Raji (cell line): ENCODE measurements at regions not wholly inside any gene's neighbourhood (a gene's known extent, or its start where the extent isn't known, plus 50 kb on each side); places are given as distances from the start of the nearest gene placed in this dataset.

Experiments used
- POLR2A ChIP-seq: IDR thresholded peaks from 2 replicates; pipeline ENCODE4 v1.6.1; 2011; ENCODE audit warnings: low read depth, low read length, control low read depth; ENCODE audit not compliant: insufficient read depth

DNA sequence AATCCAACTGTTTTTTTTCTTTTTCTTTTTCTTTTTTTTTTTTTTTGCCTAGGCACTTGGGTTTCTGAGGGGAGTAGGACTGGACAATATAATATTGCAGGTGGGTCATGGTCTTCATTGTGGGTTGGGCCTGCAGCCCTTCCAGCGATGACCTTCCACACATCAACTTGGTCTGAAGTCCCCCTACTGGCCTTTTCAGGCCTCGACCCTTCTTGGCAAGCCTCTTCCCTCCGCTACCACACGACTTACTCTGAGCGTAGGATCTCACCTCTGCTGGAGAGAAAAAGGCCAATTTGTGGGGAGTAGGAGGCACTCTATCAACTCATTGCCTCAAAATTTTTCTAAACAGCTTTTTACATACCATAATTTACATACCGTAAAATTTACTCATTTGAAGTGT is 51.1 kb upstream of the GRIK3 start:
- TF ChIP-seq POLR2A = no peak

- TF ChIP-seq POLR2A = no peak
These were observed 55.4 kb upstream of the GRIK3 start for GRCh38 chr1:37089750-37090149.

- TF ChIP-seq POLR2A = no peak
These were observed 56.4 kb upstream of the GRIK3 start for GRCh38 chr1:37090671-37091070.

GRCh38 chr1:37092937-37093336 is 58.6 kb upstream of the GRIK3 start:
- TF ChIP-seq POLR2A = no peak

- no peak for TF ChIP-seq POLR2A
These were observed 60.0 kb upstream of the GRIK3 start for GRCh38 chr1:37094302-37094701.

DNA sequence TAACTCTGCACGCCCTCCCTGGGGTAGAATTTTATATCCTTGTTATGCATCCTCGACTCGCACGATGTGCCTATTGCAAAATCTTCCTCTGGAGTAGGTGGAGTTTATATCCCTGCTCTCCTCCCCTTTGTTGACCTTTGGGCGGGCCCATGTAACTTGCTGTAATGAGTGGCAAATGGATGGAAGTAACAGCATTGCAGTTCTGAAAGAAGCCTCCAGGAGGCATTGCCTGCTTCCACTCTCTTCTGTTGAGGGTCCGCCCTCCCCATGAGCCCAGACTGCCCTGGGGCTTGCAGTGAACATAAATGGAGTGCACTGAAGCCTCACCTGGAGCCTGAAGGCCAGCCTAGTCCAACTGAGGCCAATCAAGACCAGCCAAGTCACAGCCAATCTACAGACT is 62.2 kb upstream of the GRIK3 start:
- no peak for TF ChIP-seq POLR2A

- TF ChIP-seq POLR2A = no peak
These were observed 63.4 kb upstream of the GRIK3 start for GRCh38 chr1:37097731-37098130.

GRCh38 chr1:37098237-37098636 is 63.9 kb upstream of the GRIK3 start:
- TF ChIP-seq POLR2A = no peak

DNA sequence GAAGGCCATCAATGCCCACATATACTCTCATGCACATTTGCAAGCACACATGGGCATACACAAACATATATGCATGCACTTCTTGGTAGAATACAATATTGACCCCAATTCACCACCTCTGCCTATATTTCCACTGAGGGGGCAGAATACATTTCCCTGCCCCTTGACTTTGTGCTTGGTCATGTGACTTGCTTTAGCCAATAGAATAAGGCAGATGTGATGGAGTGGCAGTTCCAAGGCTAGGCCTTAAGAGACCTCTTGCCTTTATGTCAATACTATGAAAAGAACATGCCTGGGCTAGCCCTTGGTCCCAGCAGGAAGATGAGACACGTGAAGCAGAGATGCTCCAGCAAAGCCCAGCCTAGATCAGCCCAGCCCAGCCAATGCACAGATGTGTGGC is 66.0 kb upstream of the GRIK3 start:
- no peak for TF ChIP-seq POLR2A

- TF ChIP-seq POLR2A = no peak
These were observed 68.5 kb upstream of the GRIK3 start for GRCh38 chr1:37102656-37103382.

DNA sequence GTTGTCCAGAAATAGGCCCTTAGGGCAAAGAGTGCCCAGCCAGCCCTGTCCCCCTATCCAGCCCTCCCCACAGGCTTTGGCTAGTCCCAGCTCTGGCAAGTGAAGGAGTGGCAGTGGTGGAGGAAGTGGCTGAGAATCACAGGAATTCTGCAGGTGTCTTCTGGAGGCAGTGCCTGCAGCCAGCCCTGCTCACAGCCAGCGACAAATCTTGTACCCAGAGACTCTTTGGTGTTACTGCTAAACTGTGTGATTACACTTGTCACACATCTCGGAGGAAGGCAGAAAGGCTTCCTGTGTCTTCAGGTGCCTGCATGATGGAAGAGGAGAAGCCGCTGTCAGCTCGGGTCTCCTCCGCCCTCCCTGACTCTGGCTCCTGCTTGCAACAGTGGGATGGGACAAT is 71.6 kb upstream of the GRIK3 start:
- no peak for TF ChIP-seq POLR2A

- no peak for TF ChIP-seq POLR2A
These were observed 73.0 kb upstream of the GRIK3 start for GRCh38 chr1:37107153-37107907.

GRCh38 chr1:37108596-37109188 is 74.4 kb upstream of the GRIK3 start:
- no peak for TF ChIP-seq POLR2A

DNA sequence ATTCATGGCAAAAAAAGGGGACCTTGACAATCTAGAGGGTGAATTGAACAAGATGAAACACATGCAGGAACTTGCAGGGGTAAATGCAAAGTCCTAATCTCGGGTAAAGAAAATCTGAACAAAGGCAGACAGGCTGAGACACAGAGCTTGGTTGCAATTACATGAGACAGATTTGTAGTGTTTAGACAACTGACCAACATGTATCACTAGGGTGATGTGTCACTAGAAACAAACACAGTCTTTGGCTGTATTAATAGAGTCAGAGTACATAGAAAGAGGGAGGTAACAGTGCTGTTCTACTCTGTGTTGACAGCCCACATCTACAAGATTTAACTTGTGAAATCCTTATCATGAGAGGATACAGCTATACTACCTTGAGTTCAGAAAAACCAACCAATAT is 78.1 kb upstream of the GRIK3 start:
- no peak for TF ChIP-seq POLR2A

GRCh38 chr1:37113285-37113997 is 79.1 kb upstream of the GRIK3 start:
- TF ChIP-seq POLR2A = no peak
